Erythroblast (primary cell): ENCODE measurements at regions not wholly inside any gene's neighbourhood (a gene's known extent, or its start where the extent isn't known, plus 50 kb on each side); places are given as distances from the start of the nearest gene placed in this dataset.

Experiments
- GATA1 ChIP-seq: IDR thresholded peaks from 2 replicates; pipeline ENCODE4 v1.6.1; 2011; ENCODE audit warnings: low read depth, mild to moderate bottlenecking, control low read depth, low read length, moderate library complexity
- POLR2A ChIP-seq: IDR thresholded peaks from 2 replicates; pipeline ENCODE4 v1.6.1; 2011; ENCODE audit warnings: mild to moderate bottlenecking, low read length

GRCh38 chr7:52447581-52448180 is 587.8 kb upstream of the POM121L12 start:
- TF ChIP-seq POLR2A (no peak), GATA1 (no peak)
